ENCODE measurements at regions not wholly inside any gene's neighbourhood (a gene's known extent, or its start where the extent isn't known, plus 50 kb on each side); places are given as distances from the start of the nearest gene placed in this dataset.

DNA sequence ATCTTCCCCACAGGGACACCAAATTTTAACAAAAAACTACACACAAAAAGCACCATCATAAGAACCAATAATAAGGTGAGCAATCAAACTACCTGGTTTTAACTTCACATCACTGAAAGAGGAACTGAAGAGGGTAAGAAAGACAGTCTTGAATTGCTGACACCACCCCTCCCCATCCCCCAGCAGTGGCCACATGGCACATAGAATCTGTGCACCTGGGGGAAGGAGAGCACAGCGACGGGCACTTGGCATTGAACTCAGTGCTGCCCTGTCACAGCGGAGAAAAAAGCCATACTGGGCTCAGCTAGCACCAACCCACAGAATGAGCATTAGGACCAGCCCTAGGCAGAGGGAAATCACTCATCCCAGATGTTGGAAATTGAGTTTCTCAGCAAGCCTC lies 640.0 kb upstream of the ADGRL2 start:
- Histone ChIP-seq H3K4me1 (no peaks in the 10 kb centered on the region), H3K4me3 (no peak overlapping the region), H3K27me3 (no peaks in the 10 kb centered on the region), H3K27ac (no peak overlapping the region), H3K36me3 (no peaks in the 10 kb centered on the region), H3K9me3 (peaks cover 0 to 4% (median 0%) of the 10 kb centered on the region in 3 donors)
- intact Hi-C loops (cut with DNase I; ENCODE audit: low total_unique reads): no loop called here
- no peak for DNase-seq
- TF ChIP-seq, protein P1, sequence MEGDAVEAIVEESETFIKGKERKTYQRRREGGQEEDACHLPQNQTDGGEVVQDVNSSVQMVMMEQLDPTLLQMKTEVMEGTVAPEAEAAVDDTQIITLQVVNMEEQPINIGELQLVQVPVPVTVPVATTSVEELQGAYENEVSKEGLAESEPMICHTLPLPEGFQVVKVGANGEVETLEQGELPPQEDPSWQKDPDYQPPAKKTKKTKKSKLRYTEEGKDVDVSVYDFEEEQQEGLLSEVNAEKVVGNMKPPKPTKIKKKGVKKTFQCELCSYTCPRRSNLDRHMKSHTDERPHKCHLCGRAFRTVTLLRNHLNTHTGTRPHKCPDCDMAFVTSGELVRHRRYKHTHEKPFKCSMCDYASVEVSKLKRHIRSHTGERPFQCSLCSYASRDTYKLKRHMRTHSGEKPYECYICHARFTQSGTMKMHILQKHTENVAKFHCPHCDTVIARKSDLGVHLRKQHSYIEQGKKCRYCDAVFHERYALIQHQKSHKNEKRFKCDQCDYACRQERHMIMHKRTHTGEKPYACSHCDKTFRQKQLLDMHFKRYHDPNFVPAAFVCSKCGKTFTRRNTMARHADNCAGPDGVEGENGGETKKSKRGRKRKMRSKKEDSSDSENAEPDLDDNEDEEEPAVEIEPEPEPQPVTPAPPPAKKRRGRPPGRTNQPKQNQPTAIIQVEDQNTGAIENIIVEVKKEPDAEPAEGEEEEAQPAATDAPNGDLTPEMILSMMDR (IDR thresholded peaks at IDR 0.05): no peak

DNA sequence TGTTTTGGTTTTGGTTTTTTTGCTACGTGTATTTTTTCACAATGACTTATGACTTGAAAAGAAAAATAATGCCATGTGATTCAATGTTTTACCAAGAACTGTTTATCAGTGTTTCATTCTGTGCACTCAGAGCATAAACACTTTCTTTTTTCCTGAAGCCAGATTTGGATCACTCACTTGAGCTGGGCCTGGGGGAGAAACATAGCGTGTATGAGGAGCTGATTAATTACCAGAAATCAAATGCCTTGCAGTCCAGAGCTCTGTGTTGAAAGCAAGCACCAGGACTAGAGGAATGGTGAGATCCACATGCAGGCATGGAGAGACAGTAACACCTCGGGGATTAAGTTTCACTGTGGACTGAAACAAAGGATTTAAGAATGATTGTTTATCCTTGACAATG lies 642.1 kb upstream of the ADGRL2 start:
- H3K4me3 ChIP-seq: no peak overlapping the region
- no peaks in the 10 kb centered on the region for H3K9me3 ChIP-seq
- H3K4me1 ChIP-seq: no peaks in the 10 kb centered on the region
- no peaks in the 10 kb centered on the region for H3K27me3 ChIP-seq
- DNase-seq: no peak
- no peaks in the 10 kb centered on the region for H3K36me3 ChIP-seq
- intact Hi-C loops (cut with DNase I; ENCODE audit: low total_unique reads): no loop called here
- no peak overlapping the region for H3K27ac ChIP-seq
- TF ChIP-seq, protein P1 (IDR thresholded peaks at IDR 0.05): no peak

DNA sequence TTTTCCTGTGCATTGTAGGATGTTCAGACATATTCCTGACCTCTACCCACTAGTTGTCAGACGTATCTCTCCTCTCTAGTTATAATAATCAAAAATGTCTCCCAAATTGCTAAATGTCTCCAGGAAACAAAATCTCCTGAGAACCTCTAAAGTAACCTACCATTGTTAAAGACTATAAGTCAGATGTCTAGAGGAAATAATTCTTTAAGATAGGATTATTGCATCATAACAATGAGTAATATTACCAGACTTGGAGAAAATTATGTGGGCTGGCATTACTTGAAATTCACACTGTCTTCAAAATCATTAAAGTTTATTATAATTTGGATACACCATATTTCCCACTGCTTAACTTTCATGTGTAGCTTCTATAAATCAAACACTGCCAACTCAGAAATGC lies 643.0 kb upstream of the ADGRL2 start:
- H3K27ac ChIP-seq: no peak overlapping the region
- H3K9me3 ChIP-seq: no peaks in the 10 kb centered on the region
- no peaks in the 10 kb centered on the region for H3K4me1 ChIP-seq
- intact Hi-C loops (cut with DNase I; ENCODE audit: low total_unique reads): no loop called here
- no peak for DNase-seq
- TF ChIP-seq, protein P1 (IDR thresholded peaks at IDR 0.05): no peak
- no peaks in the 10 kb centered on the region for H3K27me3 ChIP-seq
- H3K4me3 ChIP-seq: no peak overlapping the region
- H3K36me3 ChIP-seq: no peaks in the 10 kb centered on the region

DNA sequence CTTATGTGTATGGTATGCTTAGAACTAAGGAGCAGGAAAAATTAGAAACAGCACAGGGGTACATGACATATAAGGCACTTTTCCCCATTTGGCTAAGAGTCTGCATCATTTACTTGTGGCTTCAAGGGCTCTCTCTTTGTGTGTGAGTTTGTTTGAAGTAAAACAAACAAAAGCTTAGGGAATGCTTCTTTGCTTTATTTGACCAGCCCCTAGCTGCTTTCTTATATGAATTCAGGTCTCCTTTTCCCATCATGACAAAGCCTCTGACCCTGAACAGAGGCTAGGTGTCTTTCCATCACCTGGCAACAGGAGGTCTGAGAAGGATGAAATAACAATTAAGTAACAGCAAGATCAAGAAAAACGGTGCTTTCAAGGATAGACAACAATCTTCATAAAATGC lies 643.8 kb upstream of the ADGRL2 start:
- Histone ChIP-seq H3K4me3 (no peak overlapping the region), H3K36me3 (no peaks in the 10 kb centered on the region), H3K27me3 (no peaks in the 10 kb centered on the region), H3K9me3 (no peaks in the 10 kb centered on the region), H3K4me1 (no peaks in the 10 kb centered on the region), H3K27ac (no peak overlapping the region)
- no peak for DNase-seq
- TF ChIP-seq, protein P1 (IDR thresholded peaks at IDR 0.05): no peak
- intact Hi-C loops (cut with DNase I; ENCODE audit: low total_unique reads): no loop called here

DNA sequence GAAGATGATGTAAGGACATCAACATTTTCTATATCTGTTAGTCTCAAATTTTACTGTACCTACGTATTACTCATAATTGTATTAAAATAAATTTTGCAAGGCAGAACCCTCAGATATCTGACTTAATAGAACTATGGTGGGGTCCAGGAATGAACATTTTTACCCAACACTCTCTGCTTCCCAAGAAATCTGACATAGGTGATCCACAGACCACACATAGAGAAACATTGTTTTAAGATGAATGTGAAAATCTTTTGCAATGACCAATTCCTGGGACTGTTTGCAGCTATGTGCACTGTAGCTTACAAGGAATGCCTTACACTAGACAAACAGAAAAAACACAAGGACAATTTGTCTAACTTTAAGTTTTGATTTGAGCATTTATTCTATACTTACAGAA lies 645.6 kb upstream of the ADGRL2 start:
- H3K27ac ChIP-seq: no peak overlapping the region
- TF ChIP-seq, protein P1 (IDR thresholded peaks at IDR 0.05): no peak
- H3K4me1 ChIP-seq: no peaks in the 10 kb centered on the region
- H3K36me3 ChIP-seq: no peaks in the 10 kb centered on the region
- H3K4me3 ChIP-seq: no peak overlapping the region
- no peaks in the 10 kb centered on the region for H3K27me3 ChIP-seq
- intact Hi-C loops (cut with DNase I; ENCODE audit: low total_unique reads): no loop called here
- DNase-seq: no peak
- no peaks in the 10 kb centered on the region for H3K9me3 ChIP-seq

DNA sequence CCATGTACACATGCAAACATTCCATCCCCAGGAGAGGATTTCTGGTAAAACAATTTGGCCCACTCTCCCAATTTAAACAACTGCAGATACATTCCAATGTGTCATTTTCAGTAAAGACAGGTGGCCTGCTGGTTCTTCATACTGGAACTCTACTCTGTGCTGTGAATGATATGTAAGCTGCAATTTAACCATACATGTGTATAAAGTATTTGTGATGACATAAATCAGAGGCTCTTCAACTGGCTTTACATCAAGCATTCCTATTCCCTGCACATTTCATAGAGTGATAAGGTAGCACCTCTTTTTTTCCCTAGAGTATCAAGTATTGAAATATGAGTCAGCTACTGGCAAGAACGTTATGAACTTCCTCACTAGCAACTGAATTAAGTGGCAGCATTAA lies 649.5 kb upstream of the ADGRL2 start:
- TF ChIP-seq, protein P1 (IDR thresholded peaks at IDR 0.05): no peak
- H3K9me3 ChIP-seq: no peaks in the 10 kb centered on the region
- no peaks in the 10 kb centered on the region for H3K27me3 ChIP-seq
- no peak for DNase-seq
- intact Hi-C loops (cut with DNase I; ENCODE audit: low total_unique reads): no loop called here
- no peaks in the 10 kb centered on the region for H3K4me1 ChIP-seq
- H3K36me3 ChIP-seq: no peaks in the 10 kb centered on the region
- H3K4me3 ChIP-seq: no peak overlapping the region
- H3K27ac ChIP-seq: no peak overlapping the region

Measured in tibial artery (tissue), 4 donors.